ENCODE measurements at regions not wholly inside any gene's neighbourhood (a gene's known extent, or its start where the extent isn't known, plus 50 kb on each side); places are given as distances from the start of the nearest gene placed in this dataset.

DNA sequence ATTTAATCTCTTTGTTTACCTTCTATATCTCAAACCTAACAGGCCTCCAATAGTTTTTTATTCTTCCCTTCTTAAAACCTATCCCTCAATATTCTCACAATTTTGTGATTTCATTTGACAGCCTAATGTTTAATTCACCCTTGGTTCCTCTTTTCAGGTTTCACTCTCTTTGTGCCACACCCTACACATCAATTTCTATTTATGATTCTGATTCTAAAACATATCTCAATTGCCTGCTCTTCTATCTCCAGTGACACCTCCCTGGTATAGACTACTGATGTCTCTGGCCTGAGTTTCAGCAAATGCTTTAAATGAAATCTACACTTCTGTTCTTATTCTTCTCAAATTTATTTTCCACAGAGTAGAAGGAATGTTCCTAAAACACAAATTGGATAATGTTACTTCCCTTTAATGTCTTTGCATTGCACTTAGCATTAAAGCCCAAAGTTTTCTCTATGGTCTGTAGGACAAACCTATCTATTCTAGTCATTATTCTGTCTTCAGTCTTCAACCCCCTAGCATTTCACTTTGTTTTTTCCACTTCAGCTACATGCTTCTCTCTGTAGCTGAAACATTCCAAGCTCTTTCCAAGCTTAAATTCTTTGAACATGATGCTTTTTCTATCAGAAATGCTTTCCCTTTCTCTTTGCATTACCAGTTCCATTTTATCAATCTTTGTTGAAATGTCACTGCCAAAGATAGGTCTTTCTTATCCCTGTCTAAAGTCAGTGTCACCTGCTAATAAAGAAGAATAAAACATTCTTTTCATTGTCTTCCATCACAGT lies 622.0 kb downstream of the CENPC start:
- DNase-seq = no peak

- DNase-seq = no peak
Measured at GRCh38 chr4:66921433-66921832, 623.9 kb downstream of the CENPC start.

GRCh38 chr4:66920514-66920913 lies 624.8 kb downstream of the CENPC start:
- no peak for DNase-seq

DNA sequence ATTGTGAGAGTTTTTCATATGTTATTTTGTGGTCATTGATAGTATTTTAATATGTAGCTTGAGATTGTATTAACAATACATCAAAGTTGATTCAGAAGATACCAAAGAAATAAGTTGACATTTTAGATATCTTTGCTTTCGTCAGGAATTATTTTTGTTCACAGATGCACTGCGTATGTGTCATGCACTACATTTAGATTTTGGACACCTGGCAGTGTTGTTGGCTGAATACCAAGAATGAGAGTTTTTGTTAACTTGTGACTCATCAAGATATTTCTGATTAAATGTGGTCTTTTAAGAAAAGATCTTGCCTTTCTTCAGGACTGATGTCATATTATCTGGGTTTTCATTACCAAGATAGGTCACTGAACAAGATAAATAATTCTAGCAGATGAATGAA lies 633.4 kb downstream of the CENPC start:
- no peak for DNase-seq

GRCh38 chr4:66906314-66906713 lies 639.0 kb downstream of the CENPC start:
- DNase-seq = no peak

- no peak for DNase-seq
Measured at GRCh38 chr4:66899422-66900065, 645.8 kb downstream of the CENPC start.

GRCh38 chr4:66893807-66894206 lies 651.5 kb downstream of the CENPC start:
- DNase-seq = no peak

DNA sequence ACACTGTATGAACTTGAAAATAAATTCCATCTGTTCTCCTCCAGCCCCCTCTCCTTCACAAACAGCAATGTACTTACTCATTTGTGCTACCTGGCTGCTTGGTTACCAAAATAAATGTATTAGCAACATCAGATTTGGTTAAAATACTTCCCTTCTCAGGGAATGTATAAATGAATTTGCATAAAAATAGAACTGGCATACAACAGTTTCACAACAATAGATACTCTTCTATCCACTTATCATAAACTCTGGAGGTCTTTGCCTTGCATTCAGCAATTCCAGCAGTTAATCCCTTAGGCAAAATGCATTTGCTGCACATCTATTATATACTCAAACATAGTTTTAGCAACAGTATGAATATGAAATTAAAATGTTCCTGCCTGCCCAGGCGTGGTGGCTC lies 658.2 kb downstream of the CENPC start:
- no peak for DNase-seq

GRCh38 chr4:66885501-66886165 lies 659.7 kb downstream of the CENPC start:
- no peak for DNase-seq

DNA sequence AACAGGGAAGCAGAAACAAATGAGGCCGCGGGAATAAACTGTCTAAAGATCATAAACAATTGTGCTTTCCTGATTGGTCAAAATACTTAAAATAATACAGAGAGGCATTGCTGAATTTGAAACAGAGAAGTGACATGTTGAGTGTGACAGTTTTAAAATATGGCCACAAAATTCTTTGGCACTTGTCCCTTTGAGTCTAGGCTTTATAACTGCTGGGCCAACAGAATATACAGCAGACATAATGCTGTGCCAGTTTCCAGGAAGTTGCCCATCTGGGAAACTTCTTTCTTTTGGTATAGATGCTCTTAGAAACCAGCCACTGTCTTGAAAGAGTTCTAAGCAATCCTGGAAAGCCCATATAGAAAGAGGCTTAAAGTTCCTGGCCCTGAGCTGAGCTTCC lies 668.4 kb downstream of the CENPC start:
- DNase-seq = no peak

DNA sequence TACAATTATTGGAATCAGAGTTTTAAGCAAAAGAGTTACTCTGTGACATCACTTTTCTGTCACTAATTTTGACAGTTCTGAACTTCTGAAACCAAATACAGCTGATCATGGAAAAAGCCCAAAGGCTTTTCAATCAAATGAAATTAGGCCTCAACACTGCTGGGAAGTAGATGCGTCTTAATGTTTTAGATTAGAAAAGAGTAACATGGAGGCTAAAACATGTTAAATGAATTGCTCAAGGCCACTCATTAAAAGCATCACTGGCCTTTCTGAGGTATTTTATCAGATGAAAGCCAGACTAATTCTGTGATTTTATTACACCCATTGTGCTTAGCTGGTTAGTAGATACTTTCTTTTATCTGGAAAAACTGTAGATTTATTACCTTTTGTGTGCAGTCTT lies 672.6 kb downstream of the CENPC start:
- no peak for DNase-seq

DNA sequence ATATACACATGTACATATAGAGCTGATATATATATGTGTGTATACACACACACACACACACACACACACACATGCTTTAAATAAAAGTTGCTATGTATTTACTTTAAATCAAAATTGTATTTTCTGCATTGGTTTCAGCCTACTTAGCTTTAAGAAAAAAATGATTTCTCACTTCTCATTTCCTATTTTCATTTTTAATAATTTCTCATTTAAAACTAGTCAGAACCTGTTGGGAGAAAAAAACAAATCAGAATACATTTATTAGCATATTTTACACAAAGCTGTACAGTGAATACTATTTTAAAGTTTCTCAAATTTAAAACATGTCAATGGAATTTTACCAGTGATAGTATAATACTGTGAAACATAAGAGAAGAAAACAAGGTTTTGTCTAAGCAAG lies 681.8 kb downstream of the CENPC start:
- DNase-seq = no peak

DNA sequence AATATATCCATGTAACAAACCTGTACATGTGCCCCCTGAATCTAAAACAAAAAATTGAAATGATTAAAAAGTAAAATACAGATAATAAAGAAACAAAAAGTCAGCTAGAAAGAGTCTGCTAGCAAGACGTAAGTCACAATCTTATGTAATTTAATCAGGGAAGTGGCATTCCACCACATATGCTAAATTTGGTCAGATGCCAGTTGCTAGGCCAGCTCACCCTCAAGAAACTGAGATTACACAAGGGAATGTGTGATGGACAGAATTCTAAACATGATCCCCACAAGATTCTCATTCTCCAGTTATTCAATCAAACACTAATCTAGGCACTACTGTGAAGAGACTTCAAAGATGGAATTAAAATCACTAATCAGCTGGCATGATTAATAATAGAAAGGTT lies 689.3 kb downstream of the CENPC start:
- DNase-seq = no peak

DNA sequence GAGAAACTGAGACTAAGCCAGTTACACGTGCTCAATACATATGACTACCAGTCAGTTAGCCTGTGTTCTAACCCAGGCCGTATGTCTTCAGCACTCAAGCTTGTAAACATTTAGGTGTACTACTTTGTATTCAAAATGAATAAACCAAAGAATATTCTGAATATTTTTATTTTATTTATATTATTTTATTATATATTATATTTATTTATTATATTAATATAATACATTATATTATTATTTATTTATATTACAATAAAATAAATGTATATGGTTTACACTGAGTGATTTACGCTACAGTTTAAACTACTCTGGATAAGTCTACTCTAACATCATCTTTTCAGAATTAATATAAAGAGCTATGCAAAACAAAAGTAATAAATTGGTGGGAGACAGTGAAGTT lies 691.5 kb downstream of the CENPC start:
- DNase-seq = no peak

DNA sequence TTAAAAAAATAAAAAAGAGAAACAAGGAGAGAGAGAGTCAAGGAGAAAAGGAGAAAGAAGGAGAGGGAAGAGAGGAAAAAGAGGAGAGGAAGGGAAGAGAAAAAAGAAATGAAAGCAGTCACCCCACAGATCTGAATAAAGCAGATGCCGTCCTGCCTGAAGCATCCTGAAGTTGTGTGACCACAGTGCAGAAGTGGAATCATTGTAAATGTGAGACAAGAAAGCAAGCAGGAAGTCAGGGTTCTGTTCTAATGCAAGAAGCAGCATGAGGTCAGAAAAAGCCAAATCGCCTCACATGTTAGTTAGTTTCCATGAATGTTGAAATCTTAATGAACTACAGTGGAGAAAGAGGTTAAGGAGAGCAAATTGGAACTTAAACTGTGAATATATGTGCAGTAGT lies 692.5 kb downstream of the CENPC start:
- DNase-seq = no peak

GRCh38 chr4:66849596-66849995 lies 695.7 kb downstream of the CENPC start:
- DNase-seq = no peak

GRCh38 chr4:66842724-66843088 lies 702.6 kb downstream of the CENPC start:
- DNase-seq = no peak

GRCh38 chr4:66842026-66842723 lies 703.1 kb downstream of the CENPC start:
- DNase-seq = no peak

GRCh38 chr4:66840178-66840577 lies 705.1 kb downstream of the CENPC start:
- DNase-seq = no peak

- DNase-seq = no peak
Measured at GRCh38 chr4:66837279-66837922, 707.9 kb downstream of the CENPC start.

DNA sequence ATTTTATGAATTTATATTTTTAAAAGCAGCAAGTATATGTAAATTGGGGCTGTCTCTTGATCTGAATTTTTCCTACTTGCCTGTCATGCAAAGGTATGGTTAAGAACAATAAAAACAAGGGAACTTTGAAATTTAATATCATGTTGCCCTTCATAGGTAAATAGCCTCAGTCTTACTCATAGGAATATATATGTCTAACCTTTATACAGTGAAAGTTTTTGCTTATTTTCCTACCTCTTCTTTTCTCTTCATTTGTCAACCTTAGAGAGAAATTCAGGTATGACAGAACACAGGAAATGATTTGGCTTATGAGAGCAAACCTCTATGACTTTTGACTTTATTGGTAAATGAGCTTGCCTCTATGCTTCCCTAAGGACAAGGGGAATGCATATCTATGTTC lies 716.0 kb downstream of the CENPC start:
- no peak for DNase-seq

DNA sequence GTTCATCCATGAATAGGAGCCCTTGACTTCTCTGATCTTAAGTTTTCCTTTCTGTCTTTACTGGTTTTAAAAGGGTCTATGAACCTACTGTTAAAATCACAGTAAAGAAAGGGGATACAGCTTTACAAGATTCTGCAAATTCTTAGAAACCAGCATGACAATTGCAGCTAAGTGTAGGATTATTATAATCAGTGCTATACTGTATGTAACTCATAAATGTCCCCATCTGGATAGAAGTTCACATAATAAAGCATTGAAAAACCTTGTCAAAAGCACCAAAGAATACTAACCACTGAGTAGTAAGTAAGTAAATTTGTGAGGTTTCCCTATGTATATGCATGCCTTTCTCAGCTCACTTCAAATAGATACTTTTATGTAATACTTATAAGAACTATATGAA lies 724.6 kb downstream of the CENPC start:
- no peak for DNase-seq

DNA sequence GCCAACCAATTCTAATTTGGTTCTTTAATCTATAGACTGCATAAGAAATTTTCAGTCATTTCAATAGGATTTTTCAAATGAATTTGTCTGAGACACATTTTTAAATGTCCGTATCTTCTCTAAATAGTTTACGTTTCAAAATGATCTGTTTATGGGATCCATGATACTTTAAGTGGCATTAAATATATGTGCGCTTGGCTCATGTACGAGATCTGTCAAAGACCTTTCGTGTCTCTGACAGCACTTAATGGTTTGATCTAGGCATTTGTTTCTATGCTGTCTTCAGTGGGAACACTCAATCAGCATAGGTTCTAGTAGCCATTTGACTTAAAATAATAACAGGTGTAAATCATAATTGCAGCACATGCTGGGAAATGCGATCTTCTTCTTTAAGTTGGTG lies 731.0 kb downstream of the CENPC start:
- DNase-seq = no peak
